ENCODE measurements at regions not wholly inside any gene's neighbourhood (a gene's known extent, or its start where the extent isn't known, plus 50 kb on each side); places are given as distances from the start of the nearest gene placed in this dataset.

DNA sequence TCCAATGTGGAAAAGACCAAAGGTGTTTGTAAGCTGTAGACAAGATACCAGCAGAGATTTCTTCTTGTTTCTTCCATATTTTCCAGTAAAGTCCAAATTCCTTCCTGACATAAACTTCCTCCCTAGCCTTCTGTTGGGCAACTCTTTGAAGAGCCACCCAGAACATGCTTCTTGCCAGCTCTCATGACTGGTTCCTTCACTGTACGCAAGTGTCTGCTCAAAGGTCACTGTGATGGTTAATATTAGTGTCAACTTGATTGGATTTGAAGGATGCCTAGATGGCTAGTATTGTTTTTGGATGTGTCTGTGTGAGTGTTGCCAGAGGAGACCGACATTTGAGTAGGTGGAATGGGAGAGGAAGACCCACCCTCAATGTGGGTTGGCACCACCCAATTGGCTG lies 416.6 kb upstream of the RUNX1 start:
- H3K4me3 ChIP-seq (ENCODE audit: low read depth in 2 of 2, low read length in 2 of 2) = no peak overlapping the region
- TF ChIP-seq SIN3A (IDR thresholded peaks at IDR 0.05; ENCODE audit: borderline replicate concordance, insufficient read depth, low read depth, low read length) (no peak), POLR2AphosphoS5 (IDR thresholded peaks at IDR 0.05; ENCODE audit: low read depth, low read length) (no peak), TCF7L2 (IDR thresholded peaks at IDR 0.05; ENCODE audit: low read depth, low read length) (no peak)
- TF ChIP-seq, protein P1, sequence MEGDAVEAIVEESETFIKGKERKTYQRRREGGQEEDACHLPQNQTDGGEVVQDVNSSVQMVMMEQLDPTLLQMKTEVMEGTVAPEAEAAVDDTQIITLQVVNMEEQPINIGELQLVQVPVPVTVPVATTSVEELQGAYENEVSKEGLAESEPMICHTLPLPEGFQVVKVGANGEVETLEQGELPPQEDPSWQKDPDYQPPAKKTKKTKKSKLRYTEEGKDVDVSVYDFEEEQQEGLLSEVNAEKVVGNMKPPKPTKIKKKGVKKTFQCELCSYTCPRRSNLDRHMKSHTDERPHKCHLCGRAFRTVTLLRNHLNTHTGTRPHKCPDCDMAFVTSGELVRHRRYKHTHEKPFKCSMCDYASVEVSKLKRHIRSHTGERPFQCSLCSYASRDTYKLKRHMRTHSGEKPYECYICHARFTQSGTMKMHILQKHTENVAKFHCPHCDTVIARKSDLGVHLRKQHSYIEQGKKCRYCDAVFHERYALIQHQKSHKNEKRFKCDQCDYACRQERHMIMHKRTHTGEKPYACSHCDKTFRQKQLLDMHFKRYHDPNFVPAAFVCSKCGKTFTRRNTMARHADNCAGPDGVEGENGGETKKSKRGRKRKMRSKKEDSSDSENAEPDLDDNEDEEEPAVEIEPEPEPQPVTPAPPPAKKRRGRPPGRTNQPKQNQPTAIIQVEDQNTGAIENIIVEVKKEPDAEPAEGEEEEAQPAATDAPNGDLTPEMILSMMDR (IDR thresholded peaks at IDR 0.05) = no peak
- TF ChIP-seq, protein P2, sequence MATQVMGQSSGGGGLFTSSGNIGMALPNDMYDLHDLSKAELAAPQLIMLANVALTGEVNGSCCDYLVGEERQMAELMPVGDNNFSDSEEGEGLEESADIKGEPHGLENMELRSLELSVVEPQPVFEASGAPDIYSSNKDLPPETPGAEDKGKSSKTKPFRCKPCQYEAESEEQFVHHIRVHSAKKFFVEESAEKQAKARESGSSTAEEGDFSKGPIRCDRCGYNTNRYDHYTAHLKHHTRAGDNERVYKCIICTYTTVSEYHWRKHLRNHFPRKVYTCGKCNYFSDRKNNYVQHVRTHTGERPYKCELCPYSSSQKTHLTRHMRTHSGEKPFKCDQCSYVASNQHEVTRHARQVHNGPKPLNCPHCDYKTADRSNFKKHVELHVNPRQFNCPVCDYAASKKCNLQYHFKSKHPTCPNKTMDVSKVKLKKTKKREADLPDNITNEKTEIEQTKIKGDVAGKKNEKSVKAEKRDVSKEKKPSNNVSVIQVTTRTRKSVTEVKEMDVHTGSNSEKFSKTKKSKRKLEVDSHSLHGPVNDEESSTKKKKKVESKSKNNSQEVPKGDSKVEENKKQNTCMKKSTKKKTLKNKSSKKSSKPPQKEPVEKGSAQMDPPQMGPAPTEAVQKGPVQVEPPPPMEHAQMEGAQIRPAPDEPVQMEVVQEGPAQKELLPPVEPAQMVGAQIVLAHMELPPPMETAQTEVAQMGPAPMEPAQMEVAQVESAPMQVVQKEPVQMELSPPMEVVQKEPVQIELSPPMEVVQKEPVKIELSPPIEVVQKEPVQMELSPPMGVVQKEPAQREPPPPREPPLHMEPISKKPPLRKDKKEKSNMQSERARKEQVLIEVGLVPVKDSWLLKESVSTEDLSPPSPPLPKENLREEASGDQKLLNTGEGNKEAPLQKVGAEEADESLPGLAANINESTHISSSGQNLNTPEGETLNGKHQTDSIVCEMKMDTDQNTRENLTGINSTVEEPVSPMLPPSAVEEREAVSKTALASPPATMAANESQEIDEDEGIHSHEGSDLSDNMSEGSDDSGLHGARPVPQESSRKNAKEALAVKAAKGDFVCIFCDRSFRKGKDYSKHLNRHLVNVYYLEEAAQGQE (IDR thresholded peaks at IDR 0.05; ENCODE audit: insufficient read depth in 1 of 2, low read depth in 2 of 2, low read length in 1 of 2) = no peak
- no peak overlapping the region for H3K27ac ChIP-seq (ENCODE audit: low read length)
- H3K9me3 ChIP-seq (ENCODE audit: control insufficient read depth, insufficient read depth, low read depth, low read length) = no peaks in the 10 kb centered on the region
- in situ Hi-C loops (cut with HindIII; ENCODE audit: low pct_unique_long_range_greater_than_20kb, low sequenced_read_pairs) (no loop called here), intact Hi-C loops (cut with micrococcal nuclease; ENCODE audit: unreplicated experiment) (no loop called here)
- H3K27me3 ChIP-seq (ENCODE audit: control insufficient read depth, insufficient read depth, low read length) = no peaks in the 10 kb centered on the region
- CTCF ChIA-PET = no interaction called here
- no peak for DNase-seq (ENCODE audit: low read depth, low spot score)
- no peaks in the 10 kb centered on the region for H3K36me3 ChIP-seq (ENCODE audit: control insufficient read depth, insufficient read depth, low read length)
- POLR2A ChIA-PET = no interaction called here
- no peak for ATAC-seq
- no peaks in the 10 kb centered on the region for H3K4me1 ChIP-seq (ENCODE audit: control insufficient read depth, insufficient read depth, low read length)
- no TSS peak for BruUV-seq (replicated peaks)

DNA sequence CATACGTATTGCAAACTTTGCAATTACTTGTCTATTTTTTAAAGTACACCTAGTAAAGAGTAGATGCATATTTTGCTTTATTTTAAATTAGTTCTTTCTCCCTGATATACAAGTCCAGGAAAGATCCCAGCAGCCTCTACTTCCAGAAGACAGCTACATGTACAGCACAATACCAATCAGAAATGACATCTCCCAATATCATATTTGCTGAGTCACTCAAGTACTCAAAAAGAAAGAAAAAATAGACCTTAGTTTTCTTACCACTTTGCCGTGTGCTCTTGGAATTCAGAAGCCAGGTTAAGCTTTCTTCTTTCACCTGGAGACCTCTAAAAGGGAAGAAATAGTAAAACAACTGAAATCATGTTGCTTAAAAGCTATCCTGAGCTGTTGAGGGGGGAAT lies 412.6 kb upstream of the RUNX1 start:
- Histone ChIP-seq H3K4me3 (ENCODE audit: low read depth in 2 of 2, low read length in 2 of 2) (no peak overlapping the region), H3K27me3 (ENCODE audit: control insufficient read depth, insufficient read depth, low read length) (no peaks in the 10 kb centered on the region), H3K4me1 (ENCODE audit: control insufficient read depth, insufficient read depth, low read length) (no peaks in the 10 kb centered on the region), H3K36me3 (ENCODE audit: control insufficient read depth, insufficient read depth, low read length) (no peaks in the 10 kb centered on the region), H3K27ac (ENCODE audit: low read length) (no peak overlapping the region), H3K9me3 (ENCODE audit: control insufficient read depth, insufficient read depth, low read depth, low read length) (no peaks in the 10 kb centered on the region)
- ChIA-PET CTCF (no interaction called here), POLR2A (no interaction called here)
- in situ Hi-C loops (cut with HindIII; ENCODE audit: low pct_unique_long_range_greater_than_20kb, low sequenced_read_pairs) = no loop called here
- ATAC-seq (no peak), DNase-seq (ENCODE audit: low read depth, low spot score) (no peak)
- no peak for TF ChIP-seq POLR2AphosphoS5 (IDR thresholded peaks at IDR 0.05; ENCODE audit: low read depth, low read length)
- TF ChIP-seq SIN3A (IDR thresholded peaks at IDR 0.05; ENCODE audit: borderline replicate concordance, insufficient read depth, low read depth, low read length) = no peak
- TF ChIP-seq, protein P1 (IDR thresholded peaks at IDR 0.05) = no peak
- TF ChIP-seq, protein P2 (IDR thresholded peaks at IDR 0.05; ENCODE audit: insufficient read depth in 1 of 2, low read depth in 2 of 2, low read length in 1 of 2) = no peak
- TF ChIP-seq TCF7L2 (IDR thresholded peaks at IDR 0.05; ENCODE audit: low read depth, low read length) = no peak
- intact Hi-C loops (cut with micrococcal nuclease; ENCODE audit: unreplicated experiment) = no loop called here
- no TSS peak for BruUV-seq (replicated peaks)
